IPS-20b (cell line): ENCODE measurements at regions not wholly inside any gene's neighbourhood (a gene's known extent, or its start where the extent isn't known, plus 50 kb on each side); places are given as distances from the start of the nearest gene placed in this dataset.

Experiments used
- H3K27ac ChIP-seq: one replicate; pipeline ENCODE4 v1.5.1; 2013; ENCODE audit warnings: low read length
- H3K27me3 ChIP-seq: 2 replicates; pipeline ENCODE4 v1.6.1; 2013; ENCODE audit warnings: mild to moderate bottlenecking, low read length, inconsistent platforms; ENCODE audit not compliant: insufficient read depth
- H3K36me3 ChIP-seq: 2 replicates; pipeline ENCODE4 v1.6.1; 2013; ENCODE audit warnings: low read depth, mild to moderate bottlenecking, inconsistent platforms, low read length, moderate library complexity; ENCODE audit not compliant: insufficient read depth
- H3K4me1 ChIP-seq: 2 replicates; pipeline ENCODE4 v1.6.1; 2013; ENCODE audit warnings: mild to moderate bottlenecking, control low read depth, inconsistent platforms, low read length, moderate library complexity; ENCODE audit not compliant: insufficient read depth
- H3K4me3 ChIP-seq: 2 replicates; pipeline ENCODE4 v1.5.1; 2013; ENCODE audit warnings: mild to moderate bottlenecking, low read length, inconsistent platforms
- H3K9ac ChIP-seq: 2 replicates; pipeline ENCODE4 v1.6.1; 2013; ENCODE audit warnings: low read depth, mild to moderate bottlenecking, inconsistent platforms, low read length, moderate library complexity
- H3K9me3 ChIP-seq: 2 replicates; pipeline ENCODE4 v1.6.1; 2013; ENCODE audit warnings: mild to moderate bottlenecking, low read depth, low read length, inconsistent platforms; ENCODE audit not compliant: insufficient read depth

DNA sequence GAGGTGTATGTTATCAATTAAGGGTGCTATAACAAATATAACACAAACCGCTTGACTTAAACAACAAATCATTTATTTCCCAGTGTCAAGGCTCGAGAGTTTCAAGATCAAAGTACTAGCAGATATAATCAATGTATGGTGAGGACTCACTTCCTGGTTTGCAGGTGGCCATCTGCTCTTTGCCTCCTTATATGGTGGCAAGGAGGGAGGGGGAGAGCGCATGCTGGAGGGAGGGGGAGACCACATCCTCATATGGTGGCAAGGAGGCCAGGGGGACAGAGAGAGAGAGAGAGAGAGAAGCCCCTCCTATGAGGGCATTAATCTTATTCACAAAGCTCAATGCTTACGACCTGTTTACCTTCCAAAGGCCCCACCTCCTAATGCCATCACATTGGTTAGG lies 372.3 kb upstream of the SPOCK3 start:
- Histone ChIP-seq H3K27ac (no peak overlapping the region), H3K9me3 (no peaks in the 10 kb centered on the region), H3K27me3 (no peaks in the 10 kb centered on the region), H3K4me1 (no peaks in the 10 kb centered on the region), H3K36me3 (no peaks in the 10 kb centered on the region), H3K4me3 (no peak overlapping the region), H3K9ac (no peak overlapping the region)

DNA sequence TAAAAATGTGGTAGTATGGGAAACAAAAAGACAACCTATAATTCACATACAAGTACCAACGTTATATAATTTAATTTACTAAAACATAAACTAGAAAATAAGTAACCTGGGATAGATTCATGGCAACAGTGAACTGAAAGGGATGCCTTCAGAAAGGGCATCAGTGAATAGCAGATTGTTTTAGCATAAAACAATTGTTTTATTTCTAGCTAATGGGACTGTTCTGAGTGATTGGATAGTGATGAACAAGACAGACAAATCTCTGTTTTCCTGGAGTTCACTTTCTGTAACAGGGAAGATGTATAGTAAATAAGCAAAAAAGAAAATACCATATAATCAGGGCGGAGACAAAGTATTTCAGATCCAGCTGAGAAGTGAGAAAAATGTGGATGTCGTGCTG lies 379.1 kb upstream of the SPOCK3 start:
- Histone ChIP-seq H3K9ac (no peak overlapping the region), H3K27me3 (no peaks in the 10 kb centered on the region), H3K4me3 (no peak overlapping the region), H3K36me3 (no peaks in the 10 kb centered on the region), H3K9me3 (no peaks in the 10 kb centered on the region), H3K27ac (no peak overlapping the region), H3K4me1 (no peaks in the 10 kb centered on the region)

DNA sequence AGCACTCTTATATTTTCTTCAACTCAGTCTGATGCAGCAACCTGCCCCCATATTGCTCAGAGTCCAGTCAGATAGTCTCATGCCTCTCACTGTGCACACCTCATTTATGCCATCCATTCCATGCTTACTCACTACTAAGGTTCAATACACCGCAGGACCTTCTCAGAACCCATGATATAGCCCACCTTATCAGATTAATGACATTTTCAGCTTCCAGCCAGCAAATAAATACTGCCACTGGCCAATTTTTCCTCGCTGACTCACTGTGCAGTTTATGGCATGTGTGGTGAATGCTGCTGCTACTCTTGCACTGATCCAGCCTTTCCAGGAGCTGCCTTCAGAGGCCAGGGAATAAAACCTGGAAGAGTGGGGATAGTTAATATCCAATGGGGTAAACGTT lies 380.6 kb upstream of the SPOCK3 start:
- no peak overlapping the region for H3K4me3 ChIP-seq
- H3K9me3 ChIP-seq: no peaks in the 10 kb centered on the region
- H3K27me3 ChIP-seq: no peaks in the 10 kb centered on the region
- no peak overlapping the region for H3K27ac ChIP-seq
- H3K9ac ChIP-seq: no peak overlapping the region
- no peaks in the 10 kb centered on the region for H3K4me1 ChIP-seq
- no peaks in the 10 kb centered on the region for H3K36me3 ChIP-seq

DNA sequence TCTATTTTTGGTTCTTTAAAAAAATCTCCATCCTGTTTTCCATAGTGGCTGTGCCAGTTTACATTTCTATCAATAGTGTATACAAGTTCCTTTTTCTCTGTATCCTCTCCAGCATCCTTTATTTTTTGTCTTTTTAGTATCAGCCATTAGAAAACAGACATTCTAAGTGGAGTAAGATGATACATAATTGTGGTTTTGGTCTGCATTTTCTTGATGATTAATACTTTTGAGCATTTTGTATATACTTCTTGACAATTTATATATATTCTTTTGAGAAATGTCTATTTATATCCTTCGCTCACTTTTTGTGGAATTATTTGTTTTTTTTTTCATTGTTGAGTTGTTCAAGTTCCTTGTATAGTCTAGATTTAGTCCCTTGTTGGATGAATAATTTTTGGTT lies 382.2 kb upstream of the SPOCK3 start:
- no peaks in the 10 kb centered on the region for H3K36me3 ChIP-seq
- H3K27me3 ChIP-seq: no peaks in the 10 kb centered on the region
- no peak overlapping the region for H3K4me3 ChIP-seq
- no peaks in the 10 kb centered on the region for H3K4me1 ChIP-seq
- H3K9me3 ChIP-seq: no peaks in the 10 kb centered on the region
- no peak overlapping the region for H3K27ac ChIP-seq
- no peak overlapping the region for H3K9ac ChIP-seq

DNA sequence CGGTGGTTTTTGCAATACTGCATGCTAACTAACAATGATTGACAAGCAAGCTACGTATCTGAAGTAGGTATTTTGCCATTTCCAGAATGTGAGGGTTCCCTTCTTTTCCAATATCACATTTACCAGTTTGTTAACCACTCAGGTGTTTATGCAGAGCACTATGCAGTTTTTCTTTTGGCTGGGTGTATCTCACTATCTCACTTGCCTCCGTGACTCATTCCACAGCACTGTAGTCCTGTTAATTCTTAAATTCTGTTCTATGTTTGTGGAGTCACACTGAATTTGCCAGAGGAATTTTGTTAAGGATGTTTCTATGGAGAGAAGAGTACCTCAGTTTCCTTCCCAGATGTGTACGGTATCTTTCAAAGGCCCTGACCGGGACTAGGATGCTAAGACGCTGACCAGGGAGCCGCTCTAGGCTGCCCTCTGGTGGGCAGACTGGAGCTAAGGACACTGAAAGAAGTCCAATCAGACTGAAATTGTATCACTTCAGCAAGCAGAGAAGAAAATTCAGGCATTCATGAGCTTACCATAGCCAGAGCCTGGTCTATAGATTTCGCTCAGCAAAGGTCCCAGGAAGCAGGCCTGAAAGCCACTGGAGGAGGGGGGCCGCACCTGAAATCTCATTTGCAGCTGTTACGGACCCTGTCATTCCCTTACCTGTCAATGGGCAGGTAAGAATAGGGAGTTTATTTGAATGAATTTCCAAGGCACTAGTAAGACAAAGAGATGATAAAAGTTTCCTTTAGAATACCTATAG lies 388.4 kb upstream of the SPOCK3 start:
- H3K27me3 ChIP-seq: no peaks in the 10 kb centered on the region
- H3K36me3 ChIP-seq: no peaks in the 10 kb centered on the region
- H3K9me3 ChIP-seq: no peaks in the 10 kb centered on the region
- no peak overlapping the region for H3K4me3 ChIP-seq
- H3K9ac ChIP-seq: no peak overlapping the region
- no peaks in the 10 kb centered on the region for H3K4me1 ChIP-seq
- no peak overlapping the region for H3K27ac ChIP-seq

DNA sequence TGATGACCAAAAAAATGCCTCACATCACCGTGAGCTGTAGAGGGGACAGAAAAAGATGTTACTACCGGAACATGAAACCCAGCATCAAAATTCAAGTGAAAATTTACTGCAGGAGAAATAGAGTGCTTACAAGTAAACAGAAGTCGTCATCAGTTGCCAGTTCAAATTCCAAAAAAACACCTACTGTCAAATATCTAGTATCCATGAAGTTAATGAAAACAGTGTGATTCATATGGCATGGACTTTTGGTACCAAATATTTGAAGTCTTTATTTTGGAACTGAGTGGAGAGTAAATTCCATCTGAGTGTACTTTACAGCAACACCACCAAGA lies 388.9 kb upstream of the SPOCK3 start:
- H3K9ac ChIP-seq: no peak overlapping the region
- H3K27ac ChIP-seq: no peak overlapping the region
- H3K9me3 ChIP-seq: no peaks in the 10 kb centered on the region
- H3K4me1 ChIP-seq: no peaks in the 10 kb centered on the region
- H3K36me3 ChIP-seq: no peaks in the 10 kb centered on the region
- H3K4me3 ChIP-seq: no peak overlapping the region
- H3K27me3 ChIP-seq: no peaks in the 10 kb centered on the region

DNA sequence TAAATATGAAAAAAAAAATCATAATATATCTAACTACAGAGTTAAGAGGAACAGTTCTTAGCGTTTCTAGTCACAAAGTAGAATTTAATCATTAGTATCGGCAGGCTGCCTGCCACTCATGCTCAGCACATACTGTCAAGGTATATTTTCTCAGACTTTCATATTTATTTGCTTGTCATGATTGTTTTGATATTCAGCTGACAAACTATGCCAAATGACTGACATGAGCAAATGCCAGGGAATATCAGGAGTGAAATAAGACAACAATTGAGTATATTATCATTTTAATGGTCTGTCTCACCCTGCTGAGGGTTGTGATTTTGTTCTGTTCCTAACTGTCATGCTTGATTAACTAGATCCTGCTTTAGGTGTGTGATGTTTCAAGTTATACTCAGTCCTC lies 395.0 kb upstream of the SPOCK3 start:
- Histone ChIP-seq H3K27me3 (no peaks in the 10 kb centered on the region), H3K4me3 (no peak overlapping the region), H3K4me1 (no peaks in the 10 kb centered on the region), H3K27ac (no peak overlapping the region), H3K36me3 (no peaks in the 10 kb centered on the region), H3K9me3 (no peaks in the 10 kb centered on the region), H3K9ac (no peak overlapping the region)

DNA sequence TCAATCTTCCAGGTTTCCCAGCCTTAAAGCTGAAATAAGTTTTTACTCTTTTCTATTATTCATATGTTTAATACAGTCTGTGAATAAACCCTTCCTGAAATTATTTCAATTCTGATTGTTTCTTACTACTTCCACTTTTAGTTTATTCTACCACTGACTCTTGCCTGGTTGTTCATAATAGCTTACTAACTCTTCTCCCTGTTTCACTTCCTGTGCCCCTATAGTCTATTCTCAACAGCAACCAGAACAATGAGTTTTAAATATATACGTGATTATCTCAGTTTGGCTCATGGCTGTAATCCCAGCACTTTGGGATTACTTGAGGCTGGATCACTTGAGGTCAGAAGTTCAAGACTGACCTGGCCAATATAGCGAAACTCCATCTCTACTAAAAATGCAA lies 408.0 kb upstream of the SPOCK3 start:
- Histone ChIP-seq H3K36me3 (no peaks in the 10 kb centered on the region), H3K27me3 (no peaks in the 10 kb centered on the region), H3K27ac (no peak overlapping the region), H3K4me1 (no peaks in the 10 kb centered on the region), H3K9ac (no peak overlapping the region), H3K4me3 (no peak overlapping the region), H3K9me3 (no peaks in the 10 kb centered on the region)

DNA sequence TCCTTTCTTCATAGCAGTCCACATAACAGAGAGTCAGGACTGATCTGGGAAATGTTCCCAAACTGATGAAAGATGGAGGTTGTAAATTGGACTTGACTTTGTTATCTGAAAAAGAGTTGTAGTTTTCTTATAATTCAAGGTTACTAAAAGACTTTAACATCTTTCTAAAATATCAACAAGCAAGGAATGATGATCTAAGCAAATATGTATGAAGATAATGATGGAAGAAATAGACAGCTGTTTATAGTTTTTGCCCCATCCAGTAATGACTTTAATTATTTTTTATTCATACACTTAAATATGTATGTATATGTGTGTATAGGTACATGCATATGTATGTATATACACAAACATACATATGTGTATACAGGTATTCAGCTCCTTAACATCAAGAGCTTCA lies 411.1 kb upstream of the SPOCK3 start:
- Histone ChIP-seq H3K9ac (no peak overlapping the region), H3K27ac (no peak overlapping the region), H3K27me3 (no peaks in the 10 kb centered on the region), H3K4me3 (no peak overlapping the region), H3K36me3 (no peaks in the 10 kb centered on the region), H3K4me1 (no peaks in the 10 kb centered on the region), H3K9me3 (no peaks in the 10 kb centered on the region)

DNA sequence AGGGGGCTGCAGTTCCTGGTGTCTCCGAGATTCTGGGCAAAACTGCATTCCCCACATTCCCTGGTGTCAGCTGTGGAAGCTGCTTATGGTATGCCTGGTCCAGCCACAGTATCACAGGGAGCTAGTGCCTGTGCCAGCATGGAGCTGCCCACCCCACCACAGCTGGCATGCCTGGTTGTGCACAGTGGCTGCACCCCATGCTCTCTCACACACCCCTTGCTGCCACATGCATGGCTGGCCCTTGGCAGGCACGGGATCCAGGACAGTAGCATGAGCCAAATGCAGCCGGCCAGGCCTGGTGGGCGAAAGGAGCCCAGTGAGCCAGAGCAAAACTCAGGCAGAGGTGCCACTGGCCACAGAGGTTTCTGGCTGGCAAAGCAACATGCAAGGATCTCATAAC lies 418.0 kb upstream of the SPOCK3 start:
- Histone ChIP-seq H3K9ac (no peak overlapping the region), H3K4me1 (no peaks in the 10 kb centered on the region), H3K9me3 (peaks cover 7% of the 10 kb centered on the region; the same call in 1 of the 2 replicates), H3K4me3 (no peak overlapping the region), H3K27me3 (no peaks in the 10 kb centered on the region), H3K36me3 (no peaks in the 10 kb centered on the region), H3K27ac (no peak overlapping the region)

DNA sequence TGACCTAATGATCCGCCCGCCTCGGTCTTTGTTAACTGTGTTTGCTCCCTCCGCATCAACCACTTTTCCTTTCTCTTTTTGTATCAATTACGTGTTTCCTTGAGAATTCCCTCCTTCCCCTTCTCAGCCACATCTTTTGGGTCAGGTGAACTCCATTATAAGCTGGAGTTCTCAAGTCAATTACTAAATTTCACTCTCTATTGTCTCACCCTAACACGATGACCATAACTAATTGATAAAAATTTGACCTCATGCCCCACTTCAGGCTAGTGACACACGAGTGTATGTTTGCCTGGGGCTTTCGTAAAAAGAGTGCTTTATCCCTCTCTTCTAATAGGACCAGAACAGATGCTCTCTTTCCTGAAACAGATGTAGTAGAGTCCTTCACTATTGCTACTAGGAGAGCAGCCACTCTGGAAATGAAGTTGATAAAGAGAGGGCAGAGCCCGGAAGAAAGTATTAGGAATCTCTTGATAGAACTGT lies 403.6 kb upstream of the ANXA10 start:
- Histone ChIP-seq H3K9me3 (no peaks in the 10 kb centered on the region), H3K4me1 (no peaks in the 10 kb centered on the region), H3K27me3 (no peaks in the 10 kb centered on the region), H3K9ac (no peak overlapping the region), H3K27ac (no peak overlapping the region), H3K4me3 (no peak overlapping the region), H3K36me3 (no peaks in the 10 kb centered on the region)

DNA sequence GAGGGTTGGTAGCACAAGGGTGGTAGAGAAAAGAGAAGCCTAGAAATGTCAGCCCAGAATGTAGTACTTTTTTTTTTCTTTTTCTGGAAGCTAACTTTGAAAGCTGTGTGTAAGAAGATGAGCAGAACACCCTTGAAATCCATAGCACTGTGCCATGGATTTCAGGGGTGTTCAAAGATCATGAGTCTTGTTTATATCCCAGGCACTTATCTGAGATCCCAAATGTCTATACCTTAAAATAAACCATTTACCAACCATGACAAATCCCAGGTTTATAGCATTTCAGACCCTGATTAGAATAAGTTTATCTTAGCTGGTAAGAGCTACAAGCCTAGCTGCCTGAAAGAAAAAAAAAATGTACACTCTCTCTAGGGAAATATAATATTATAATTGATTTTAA lies 389.9 kb upstream of the ANXA10 start:
- no peaks in the 10 kb centered on the region for H3K9me3 ChIP-seq
- no peak overlapping the region for H3K4me3 ChIP-seq
- no peak overlapping the region for H3K27ac ChIP-seq
- no peak overlapping the region for H3K9ac ChIP-seq
- no peaks in the 10 kb centered on the region for H3K4me1 ChIP-seq
- H3K36me3 ChIP-seq: no peaks in the 10 kb centered on the region
- H3K27me3 ChIP-seq: no peaks in the 10 kb centered on the region
